ENCODE measurements at regions not wholly inside any gene's neighbourhood (a gene's known extent, or its start where the extent isn't known, plus 50 kb on each side); places are given as distances from the start of the nearest gene placed in this dataset.

DNA sequence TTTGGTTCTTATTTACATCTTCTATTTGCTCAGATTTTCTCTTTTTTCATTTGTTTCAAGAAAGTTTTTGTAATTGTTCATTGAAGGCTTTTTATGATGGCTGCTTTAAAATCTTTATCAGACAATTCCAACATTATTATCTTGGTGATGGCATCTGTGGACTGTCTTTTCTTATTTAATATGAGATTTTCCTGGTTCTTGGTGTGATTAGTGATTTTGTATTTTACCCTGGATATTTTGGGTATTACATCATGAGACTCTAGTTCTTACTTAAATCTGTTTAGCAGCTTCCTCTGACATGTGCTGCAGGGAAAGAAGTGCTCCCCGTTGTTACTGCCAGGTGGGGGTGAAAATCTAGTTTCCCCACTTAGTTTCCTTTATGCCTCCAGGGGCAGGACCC lies 94.2 kb upstream of the ANKH start:
- TF ChIP-seq EZH2 (IDR thresholded peaks at IDR 0.05; ENCODE audit: low read length, unreplicated experiment): no peak
- TF ChIP-seq, protein P1, sequence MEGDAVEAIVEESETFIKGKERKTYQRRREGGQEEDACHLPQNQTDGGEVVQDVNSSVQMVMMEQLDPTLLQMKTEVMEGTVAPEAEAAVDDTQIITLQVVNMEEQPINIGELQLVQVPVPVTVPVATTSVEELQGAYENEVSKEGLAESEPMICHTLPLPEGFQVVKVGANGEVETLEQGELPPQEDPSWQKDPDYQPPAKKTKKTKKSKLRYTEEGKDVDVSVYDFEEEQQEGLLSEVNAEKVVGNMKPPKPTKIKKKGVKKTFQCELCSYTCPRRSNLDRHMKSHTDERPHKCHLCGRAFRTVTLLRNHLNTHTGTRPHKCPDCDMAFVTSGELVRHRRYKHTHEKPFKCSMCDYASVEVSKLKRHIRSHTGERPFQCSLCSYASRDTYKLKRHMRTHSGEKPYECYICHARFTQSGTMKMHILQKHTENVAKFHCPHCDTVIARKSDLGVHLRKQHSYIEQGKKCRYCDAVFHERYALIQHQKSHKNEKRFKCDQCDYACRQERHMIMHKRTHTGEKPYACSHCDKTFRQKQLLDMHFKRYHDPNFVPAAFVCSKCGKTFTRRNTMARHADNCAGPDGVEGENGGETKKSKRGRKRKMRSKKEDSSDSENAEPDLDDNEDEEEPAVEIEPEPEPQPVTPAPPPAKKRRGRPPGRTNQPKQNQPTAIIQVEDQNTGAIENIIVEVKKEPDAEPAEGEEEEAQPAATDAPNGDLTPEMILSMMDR (conservative IDR thresholded peaks at IDR 0.05; ENCODE audit: low read depth, low read length): no peak

Measured in PC-3 (cell line).